A673 (cell line): ENCODE measurements at regions not wholly inside any gene's neighbourhood (a gene's known extent, or its start where the extent isn't known, plus 50 kb on each side); places are given as distances from the start of the nearest gene placed in this dataset.

ENCODE experiments used
- BruUV-seq: library from RNA; stranded (reverse); fragments of 400-500 nt; replicated peaks from 2 replicates; lab custom pipeline; 2021; lab: Mats Ljungman, UMichigan
- CTCF ChIA-PET: fragments of 300-600 bp; sonication (Branson Sonifier 250); formaldehyde crosslinking; loops from one replicate; lab custom pipeline; 2022; ENCODE audit warnings: antibody characterized with exemption; lab: Charles Lee
- POLR2A ChIA-PET: fragments of 300-600 bp; sonication (Branson Sonifier 250); formaldehyde crosslinking; loops from one replicate; lab custom pipeline; 2022; ENCODE audit warnings: antibody characterized with exemption; ENCODE audit not compliant: low non-redundant PET; lab: Charles Lee
- DNase-seq: peaks from one replicate; pipeline ENCODE4 v3.0.0-alpha.2; 2015; ENCODE audit warnings: low spot score
- H3K27ac ChIP-seq: fragments of 200-600 bp; sonication (generic); 2 replicates; pipeline ENCODE4 v1.5.1; 2016; ENCODE audit warnings: mixed run types, low read depth, mild to moderate bottlenecking, mixed read lengths, antibody characterized with exemption, low read length; ENCODE audit not compliant: poor library complexity, severe bottlenecking
- H3K27me3 ChIP-seq: fragments of 200-600 bp; sonication (generic); replicated peaks from 2 replicates; pipeline ENCODE4 v1.6.1; 2017; ENCODE audit warnings: mixed run types, low read depth, mild to moderate bottlenecking, mixed read lengths, antibody characterized with exemption, low read length; ENCODE audit not compliant: insufficient read depth, poor library complexity
- H3K36me3 ChIP-seq: fragments of 200-600 bp; sonication (generic); 2 replicates; pipeline ENCODE4 v1.6.1; 2016; ENCODE audit warnings: mixed run types, mild to moderate bottlenecking, mixed read lengths, antibody characterized with exemption, low read length; ENCODE audit not compliant: insufficient read depth, poor library complexity, severe bottlenecking
- H3K4me1 ChIP-seq: fragments of 200-600 bp; sonication (generic); 2 replicates; pipeline ENCODE4 v1.6.1; 2017; ENCODE audit warnings: mixed run types, mild to moderate bottlenecking, mixed read lengths, antibody characterized with exemption, low read length; ENCODE audit not compliant: insufficient read depth, poor library complexity, severe bottlenecking
- H3K4me3 ChIP-seq: fragments of 200-600 bp; sonication (generic); 2 replicates; pipeline ENCODE4 v1.5.1; 2016; ENCODE audit warnings: low read depth, mixed run types, mild to moderate bottlenecking, mixed read lengths, low read length; ENCODE audit not compliant: poor library complexity, severe bottlenecking
- H3K9me3 ChIP-seq: fragments of 200-600 bp; sonication (generic); 2 replicates; pipeline ENCODE4 v1.6.1; 2016; ENCODE audit warnings: mixed run types, low read depth, mild to moderate bottlenecking, mixed read lengths, antibody characterized with exemption, low read length; ENCODE audit not compliant: poor library complexity, severe bottlenecking
- EZH2 ChIP-seq: fragments of 200-600 bp; sonication (generic); IDR thresholded peaks from 2 replicates; pipeline ENCODE4 v1.6.1; 2017; ENCODE audit warnings: borderline replicate concordance, low read depth, mild to moderate bottlenecking, mixed read lengths, antibody characterized with exemption, low read length; ENCODE audit not compliant: poor library complexity, severe bottlenecking
- intact Hi-C: fragments of 100-400 bp; cut with micrococcal nuclease; formaldehyde crosslinking; loops from one replicate; pipeline ENCODE4 v1.10.0; 2022; ENCODE audit not compliant: unreplicated experiment
- TF ChIP-seq, protein P1 (sequence below): fragments of 300-800, 200-600 bp; sonication (generic); conservative IDR thresholded peaks from 2 replicates; pipeline ENCODE4 v1.5.1; 2017; ENCODE audit warnings: low read depth, mild to moderate bottlenecking, antibody characterized with exemption, low read length, moderate library complexity, mixed read lengths

DNA sequence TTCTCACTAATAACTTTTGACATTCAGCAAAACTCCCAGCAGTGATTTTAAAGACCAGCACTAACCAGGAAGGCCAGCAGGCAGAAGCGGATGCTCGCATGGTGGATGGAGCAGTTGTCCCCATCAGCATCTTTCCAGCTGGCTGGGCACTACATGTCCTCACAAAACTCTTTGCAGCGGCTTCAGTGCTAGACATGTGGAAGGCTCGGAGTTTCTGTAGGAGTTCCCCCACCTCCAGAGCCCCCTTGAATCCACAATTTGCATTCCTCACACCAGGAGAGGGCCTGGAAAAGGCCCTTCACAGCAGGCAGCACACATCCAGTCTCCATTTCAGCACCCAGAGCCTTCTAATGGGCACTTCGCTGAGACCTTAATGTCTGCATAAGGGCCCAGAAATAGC, 85.6 kb downstream of the APTX start:
- Histone ChIP-seq H3K27ac (no peak overlapping the region), H3K4me1 (no peaks in the 10 kb centered on the region), H3K27me3 (no peaks in the 10 kb centered on the region), H3K36me3 (no peaks in the 10 kb centered on the region), H3K9me3 (no peaks in the 10 kb centered on the region), H3K4me3 (no peak overlapping the region)
- no TSS peak for BruUV-seq
- intact Hi-C loops, result no loop called here
- CTCF ChIA-PET, result no interaction called here
- POLR2A ChIA-PET, result no interaction called here
- no peak for DNase-seq
- TF ChIP-seq EZH2, result no peak
- TF ChIP-seq, protein P1, sequence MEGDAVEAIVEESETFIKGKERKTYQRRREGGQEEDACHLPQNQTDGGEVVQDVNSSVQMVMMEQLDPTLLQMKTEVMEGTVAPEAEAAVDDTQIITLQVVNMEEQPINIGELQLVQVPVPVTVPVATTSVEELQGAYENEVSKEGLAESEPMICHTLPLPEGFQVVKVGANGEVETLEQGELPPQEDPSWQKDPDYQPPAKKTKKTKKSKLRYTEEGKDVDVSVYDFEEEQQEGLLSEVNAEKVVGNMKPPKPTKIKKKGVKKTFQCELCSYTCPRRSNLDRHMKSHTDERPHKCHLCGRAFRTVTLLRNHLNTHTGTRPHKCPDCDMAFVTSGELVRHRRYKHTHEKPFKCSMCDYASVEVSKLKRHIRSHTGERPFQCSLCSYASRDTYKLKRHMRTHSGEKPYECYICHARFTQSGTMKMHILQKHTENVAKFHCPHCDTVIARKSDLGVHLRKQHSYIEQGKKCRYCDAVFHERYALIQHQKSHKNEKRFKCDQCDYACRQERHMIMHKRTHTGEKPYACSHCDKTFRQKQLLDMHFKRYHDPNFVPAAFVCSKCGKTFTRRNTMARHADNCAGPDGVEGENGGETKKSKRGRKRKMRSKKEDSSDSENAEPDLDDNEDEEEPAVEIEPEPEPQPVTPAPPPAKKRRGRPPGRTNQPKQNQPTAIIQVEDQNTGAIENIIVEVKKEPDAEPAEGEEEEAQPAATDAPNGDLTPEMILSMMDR, result no peak

- H3K27ac ChIP-seq, result no peak overlapping the region
- H3K36me3 ChIP-seq, result no peaks in the 10 kb centered on the region
- peaks cover under 1% of the 10 kb centered on the region for H3K4me1 ChIP-seq
- TF ChIP-seq EZH2, result no peak
- no peak for DNase-seq
- CTCF ChIA-PET, result no interaction called here
- H3K27me3 ChIP-seq, result peaks cover 2% of the 10 kb centered on the region
- POLR2A ChIA-PET, result no interaction called here
- intact Hi-C loops, result no loop called here
- BruUV-seq, result no TSS peak
- H3K9me3 ChIP-seq, result no peaks in the 10 kb centered on the region
- H3K4me3 ChIP-seq, result no peak overlapping the region
Measured at GRCh38 chr9:32918628-32919027, 82.8 kb downstream of the APTX start.
